Left hindlimb (tissue), 1 donor: ENCODE measurements at regions not wholly inside any gene's neighbourhood (a gene's known extent, or its start where the extent isn't known, plus 50 kb on each side); places are given as distances from the start of the nearest gene placed in this dataset.
A peak's percentile ranks its signal among the peaks of the same experiment; 100 is the strongest.

Source experiments
- DNase-seq: peaks from one replicate; pipeline ENCODE4 v3.0.0-alpha.2; 2018

DNA sequence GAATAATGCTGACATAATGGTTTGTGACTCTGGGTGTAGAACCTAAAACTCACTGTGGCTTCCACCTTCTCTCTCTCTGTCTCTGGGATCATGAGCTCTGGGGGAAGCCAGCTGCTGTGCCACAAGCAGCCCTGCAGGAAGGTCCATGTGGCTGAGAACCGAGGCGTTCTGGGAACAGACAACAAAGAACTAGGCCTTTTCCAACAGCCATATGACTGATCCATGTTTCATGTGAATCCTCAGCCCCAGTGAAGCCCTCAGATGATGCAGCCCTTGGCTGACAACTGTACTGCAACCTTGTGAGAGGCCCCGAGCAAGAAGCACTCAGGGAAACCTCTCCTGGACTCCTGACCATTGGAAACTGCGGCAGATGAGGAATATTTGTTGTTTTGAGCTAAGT, 56.6 kb downstream of the HLA-G start:
- no peak for DNase-seq

DNA sequence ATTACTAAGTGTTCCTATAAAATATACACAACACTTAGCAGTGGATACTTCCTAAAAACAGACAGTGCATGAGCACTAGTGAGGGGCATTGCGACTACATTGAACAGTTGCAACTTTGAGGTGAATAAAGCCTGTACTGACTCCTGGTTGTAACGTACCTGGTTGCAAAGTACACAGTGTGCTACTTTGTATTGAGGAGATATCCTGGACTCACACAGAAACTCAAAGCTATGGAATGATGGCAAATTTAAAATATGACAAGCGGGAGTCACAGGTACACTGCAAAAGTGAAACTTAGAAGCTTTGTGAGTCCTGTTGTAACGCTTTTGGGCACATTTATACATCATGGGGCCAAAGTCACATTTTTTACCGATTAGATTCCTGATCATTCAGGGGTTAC, 55.6 kb upstream of the HLA-A start:
- no peak for DNase-seq

DNA sequence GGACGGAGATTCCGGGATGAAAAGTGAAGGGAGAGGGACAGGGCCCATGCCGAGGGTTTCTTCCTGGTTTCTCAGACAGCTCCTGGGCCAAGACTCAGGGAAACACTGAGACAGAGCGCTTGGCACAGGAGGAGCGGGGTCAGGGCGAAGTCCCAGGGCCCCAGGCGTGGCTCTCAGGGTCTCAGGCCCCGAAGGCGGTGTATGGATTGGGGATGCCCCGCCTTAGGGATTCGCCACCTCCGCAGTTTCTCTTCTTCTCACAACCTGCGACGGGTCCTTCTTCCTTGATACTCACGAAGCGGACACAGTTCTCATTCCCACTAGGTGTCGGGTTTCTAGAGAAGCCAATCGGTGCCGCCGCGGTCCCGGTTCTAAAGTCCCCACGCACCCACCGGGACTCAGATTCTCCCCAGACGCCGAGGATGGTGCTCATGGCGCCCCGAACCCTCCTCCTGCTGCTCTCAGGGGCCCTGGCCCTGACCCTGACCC, 55.0 kb upstream of the HLA-A start:
- DNase-seq = peak; percentile 51

DNA sequence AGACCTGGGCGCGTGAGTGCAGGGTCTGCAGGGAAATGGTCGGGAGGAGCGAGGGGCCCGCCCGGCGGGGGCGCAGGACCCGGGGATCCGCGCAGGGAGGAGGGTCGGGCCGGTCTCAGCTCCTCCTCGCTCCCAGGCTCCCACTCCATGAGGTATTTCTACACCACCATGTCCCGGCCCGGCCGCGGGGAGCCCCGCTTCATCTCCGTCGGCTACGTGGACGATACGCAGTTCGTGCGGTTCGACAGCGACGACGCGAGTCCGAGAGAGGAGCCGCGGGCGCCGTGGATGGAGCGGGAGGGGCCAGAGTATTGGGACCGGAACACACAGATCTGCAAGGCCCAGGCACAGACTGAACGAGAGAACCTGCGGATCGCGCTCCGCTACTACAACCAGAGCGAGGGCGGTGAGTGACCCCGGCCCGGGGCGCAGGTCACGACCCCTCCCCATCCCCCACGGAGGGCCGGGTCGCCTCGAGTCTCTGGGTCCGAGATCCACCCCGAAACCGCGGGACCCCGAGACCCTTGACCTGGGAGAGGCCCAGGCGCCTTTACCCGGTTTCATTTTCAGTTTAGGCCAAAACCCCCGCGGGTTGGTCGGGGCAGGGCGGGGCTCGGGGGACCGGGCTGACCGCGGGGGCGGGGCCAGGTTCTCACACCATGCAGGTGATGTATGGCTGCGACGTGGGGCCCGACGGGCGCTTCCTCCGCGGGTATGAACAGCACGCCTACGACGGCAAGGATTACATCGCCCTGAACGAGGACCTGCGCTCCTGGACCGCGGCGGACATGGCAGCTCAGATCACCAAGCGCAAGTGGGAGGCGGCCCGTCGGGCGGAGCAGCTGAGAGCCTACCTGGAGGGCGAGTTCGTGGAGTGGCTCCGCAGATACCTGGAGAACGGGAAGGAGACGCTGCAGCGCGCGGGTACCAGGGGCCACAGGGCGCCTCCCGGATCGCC, 54.2 kb upstream of the HLA-A start:
- peak; percentile 59 for DNase-seq
